ENCODE measurements at regions not wholly inside any gene's neighbourhood (a gene's known extent, or its start where the extent isn't known, plus 50 kb on each side); places are given as distances from the start of the nearest gene placed in this dataset.
"Not testable (repeated sequence)": the region's sequence is repeated elsewhere in the genome, so short reads cannot be mapped to it uniquely, and the experiment has no call there.

GRCh38 chr22:26840770-26841169 lies 183.4 kb downstream of the MIAT start:
- DNase-seq (ENCODE audit: low read depth in 4 of 4, low spot score in 2 of 4), result not testable (repeated sequence)

GRCh38 chr22:26842103-26842502 lies 184.7 kb downstream of the MIAT start:
- DNase-seq (ENCODE audit: low read depth in 4 of 4, low spot score in 2 of 4), result no peak

GRCh38 chr22:26845021-26845743 lies 187.8 kb downstream of the MIAT start:
- no peak for DNase-seq (ENCODE audit: low read depth in 4 of 4, low spot score in 2 of 4)

GRCh38 chr22:26846076-26846475 lies 188.7 kb downstream of the MIAT start:
- no peak for DNase-seq (ENCODE audit: low read depth in 4 of 4, low spot score in 2 of 4)

- DNase-seq (ENCODE audit: low read depth in 4 of 4, low spot score in 2 of 4), result no peak
These were observed 189.3 kb downstream of the MIAT start for GRCh38 chr22:26846645-26847044.

GRCh38 chr22:26847046-26847445 lies 189.7 kb downstream of the MIAT start:
- DNase-seq (ENCODE audit: low read depth in 4 of 4, low spot score in 2 of 4), result no peak

GRCh38 chr22:26847816-26848215 lies 190.4 kb downstream of the MIAT start:
- no peak for DNase-seq (ENCODE audit: low read depth in 4 of 4, low spot score in 2 of 4)

- no peak for DNase-seq (ENCODE audit: low read depth in 4 of 4, low spot score in 2 of 4)
These were observed 191.0 kb downstream of the MIAT start for GRCh38 chr22:26848244-26848920.

- no peak for DNase-seq (ENCODE audit: low read depth in 4 of 4, low spot score in 2 of 4)
These were observed 192.2 kb downstream of the MIAT start for GRCh38 chr22:26849575-26849974.

- DNase-seq (ENCODE audit: low read depth in 4 of 4, low spot score in 2 of 4), result no peak
These were observed 193.7 kb downstream of the MIAT start for GRCh38 chr22:26851125-26851524.

- no peak for DNase-seq (ENCODE audit: low read depth in 4 of 4, low spot score in 2 of 4)
These were observed 194.8 kb downstream of the MIAT start for GRCh38 chr22:26852176-26852575.

- no peak for DNase-seq (ENCODE audit: low read depth in 4 of 4, low spot score in 2 of 4)
These were observed 195.7 kb downstream of the MIAT start for GRCh38 chr22:26853071-26853470.

- no peak for DNase-seq (ENCODE audit: low read depth in 4 of 4, low spot score in 2 of 4)
These were observed 196.1 kb downstream of the MIAT start for GRCh38 chr22:26853495-26853894.

- DNase-seq (ENCODE audit: low read depth in 4 of 4, low spot score in 2 of 4), result no peak
These were observed 199.8 kb downstream of the MIAT start for GRCh38 chr22:26857169-26857568.

- no peak for DNase-seq (ENCODE audit: low read depth in 4 of 4, low spot score in 2 of 4)
These were observed 202.9 kb downstream of the MIAT start for GRCh38 chr22:26860301-26860700.

- no peak for DNase-seq (ENCODE audit: low read depth in 4 of 4, low spot score in 2 of 4)
These were observed 207.6 kb downstream of the MIAT start for GRCh38 chr22:26865021-26865420.

- no peak for DNase-seq (ENCODE audit: low read depth in 4 of 4, low spot score in 2 of 4)
These were observed 226.0 kb downstream of the MIAT start for GRCh38 chr22:26883393-26883792.

- DNase-seq (ENCODE audit: low read depth in 4 of 4, low spot score in 2 of 4), result no peak
These were observed 227.5 kb downstream of the MIAT start for GRCh38 chr22:26884921-26885320.

- no peak for DNase-seq (ENCODE audit: low read depth in 4 of 4, low spot score in 2 of 4)
These were observed 228.3 kb downstream of the MIAT start for GRCh38 chr22:26885441-26886261.

- no peak for DNase-seq (ENCODE audit: low read depth in 4 of 4, low spot score in 2 of 4)
These were observed 230.1 kb downstream of the MIAT start for GRCh38 chr22:26887456-26887855.

- no peak for DNase-seq (ENCODE audit: low read depth in 4 of 4, low spot score in 2 of 4)
These were observed 230.5 kb downstream of the MIAT start for GRCh38 chr22:26887916-26888315.

Measured in left renal cortex interstitium (tissue), 4 donors.